HG03103 (cell line): ENCODE measurements at regions not wholly inside any gene's neighbourhood (a gene's known extent, or its start where the extent isn't known, plus 50 kb on each side); places are given as distances from the start of the nearest gene placed in this dataset.

Experiments used
- ATAC-seq: cut with Tn5 transposase; IDR thresholded peaks from one replicate; pipeline ENCODE4 v1.9.1; 2021; ENCODE audit warnings: low read depth; ENCODE audit not compliant: unreplicated experiment

- no peak for ATAC-seq
Observed at GRCh38 chr13:44015811-44016210, 136.1 kb downstream of the LACC1 start.

GRCh38 chr13:44017756-44018309, 138.1 kb downstream of the LACC1 start:
- ATAC-seq = no peak

GRCh38 chr13:44019651-44020050, 139.9 kb downstream of the LACC1 start:
- no peak for ATAC-seq

GRCh38 chr13:44021422-44021821, 141.7 kb downstream of the LACC1 start:
- ATAC-seq = no peak

- ATAC-seq = no peak
Observed at GRCh38 chr13:44022196-44022595, 142.5 kb downstream of the LACC1 start.

- no peak for ATAC-seq
Observed at GRCh38 chr13:44024167-44024845, 144.6 kb downstream of the LACC1 start.

GRCh38 chr13:44024846-44025195, 145.1 kb downstream of the LACC1 start:
- no peak for ATAC-seq

- no peak for ATAC-seq
Observed at GRCh38 chr13:44026194-44026593, 146.5 kb downstream of the LACC1 start.

GRCh38 chr13:44028734-44029133, 149.0 kb downstream of the LACC1 start:
- ATAC-seq = no peak

- no peak for ATAC-seq
Observed at GRCh38 chr13:44030615-44031014, 150.9 kb downstream of the LACC1 start.

GRCh38 chr13:44031555-44031954, 151.9 kb downstream of the LACC1 start:
- ATAC-seq = no peak

GRCh38 chr13:44032802-44033201, 153.1 kb downstream of the LACC1 start:
- ATAC-seq = no peak

- no peak for ATAC-seq
Observed at GRCh38 chr13:44035400-44035799, 155.7 kb downstream of the LACC1 start.

GRCh38 chr13:44040070-44040817, 160.5 kb downstream of the LACC1 start:
- ATAC-seq = no peak

- no peak for ATAC-seq
Observed at GRCh38 chr13:44040818-44041100, 161.1 kb downstream of the LACC1 start.

GRCh38 chr13:44044547-44045179, 165.0 kb downstream of the LACC1 start:
- no peak for ATAC-seq

GRCh38 chr13:44045180-44045562, 165.5 kb downstream of the LACC1 start:
- ATAC-seq = no peak

GRCh38 chr13:44046428-44046827, 166.7 kb downstream of the LACC1 start:
- ATAC-seq = no peak

- ATAC-seq = no peak
Observed at GRCh38 chr13:44048326-44048725, 168.6 kb downstream of the LACC1 start.

GRCh38 chr13:44049081-44049945, 169.6 kb downstream of the LACC1 start:
- ATAC-seq = no peak
